NCI-H1105 treated with DMSO at 0.1 percent for 48 hours (cell line): ENCODE measurements at regions not wholly inside any gene's neighbourhood (a gene's known extent, or its start where the extent isn't known, plus 50 kb on each side); places are given as distances from the start of the nearest gene placed in this dataset.
A peak's percentile ranks its signal among the peaks of the same experiment; 100 is the strongest.

Experiments
- DNase-seq: peaks from one replicate; lab custom pipeline; 2025; lab: John Stamatoyannopoulos, UW

DNA sequence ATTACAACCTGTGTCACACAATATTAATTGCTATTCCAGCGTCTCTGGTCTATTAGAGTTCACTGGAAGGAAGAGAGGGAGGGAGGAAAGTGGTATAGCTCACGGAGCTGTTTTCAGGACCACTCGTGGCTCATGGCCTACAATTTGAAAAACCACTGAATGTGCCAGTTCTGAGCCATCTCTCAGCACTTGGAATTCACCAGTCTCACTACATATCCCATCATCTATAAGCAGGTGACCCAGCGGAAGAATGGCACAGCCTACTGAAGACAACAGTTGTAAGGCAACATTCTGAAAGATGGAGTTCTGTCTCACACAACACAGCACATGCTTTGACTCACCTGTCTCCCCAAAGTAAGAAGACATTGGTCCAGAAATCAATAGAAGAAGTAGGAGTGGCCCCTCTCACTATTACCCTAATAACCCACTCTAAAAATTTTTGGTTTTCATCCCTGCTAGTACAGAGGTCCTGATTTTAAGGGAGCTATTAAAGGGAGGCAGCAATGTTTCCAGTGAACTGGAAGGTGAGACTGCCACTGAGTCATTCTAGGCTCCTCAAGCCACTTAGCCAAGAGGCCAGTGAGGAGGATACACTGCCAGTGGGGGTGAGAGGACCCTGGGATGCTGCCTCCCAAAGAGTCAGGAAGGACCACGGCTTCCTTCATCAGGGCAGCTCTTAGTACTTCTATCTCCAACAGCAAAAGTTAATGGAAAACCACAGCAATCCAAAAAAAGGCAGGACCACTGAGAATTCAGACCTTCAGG, 50.0 kb upstream of the DOCK9 start:
- DNase-seq = no peak

DNA sequence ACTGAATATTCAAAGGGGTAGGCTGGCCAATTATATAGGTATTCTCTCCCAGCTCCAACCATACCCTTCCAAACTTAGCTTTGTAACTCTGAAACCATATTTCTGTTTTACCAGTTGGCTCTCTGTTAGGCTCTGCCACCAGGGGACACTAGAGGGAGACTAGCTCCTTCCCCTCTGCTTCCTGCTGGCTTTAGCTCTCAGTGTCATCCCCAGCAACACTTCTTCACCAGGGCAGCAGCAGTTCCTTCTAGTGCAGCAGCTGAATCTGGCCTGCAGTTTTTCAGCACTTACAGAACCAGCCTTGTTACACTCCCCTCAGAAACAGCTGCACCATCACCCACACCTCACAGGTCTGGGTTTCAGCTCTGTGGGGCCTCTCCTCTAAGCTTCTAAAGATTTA, 51.0 kb upstream of the DOCK9 start:
- DNase-seq = no peak

DNA sequence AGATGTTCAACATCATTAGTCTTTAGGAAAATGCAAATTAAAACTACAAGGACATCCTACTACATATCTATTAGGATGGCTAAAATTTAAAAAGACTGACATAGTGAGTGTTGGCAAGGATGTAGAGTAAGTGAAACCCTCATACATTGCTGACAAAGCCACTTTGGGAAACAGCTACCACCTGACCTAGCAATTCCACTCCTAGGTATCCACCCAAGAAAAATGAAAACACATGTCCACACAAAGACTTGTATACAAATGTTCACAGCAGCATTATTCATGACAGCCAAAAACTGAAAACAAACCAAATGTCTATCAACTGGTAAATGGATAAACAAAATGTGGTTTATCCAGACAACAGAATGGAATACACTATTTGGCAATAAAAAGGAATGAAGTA, 51.7 kb upstream of the DOCK9 start:
- no peak for DNase-seq

- DNase-seq = no peak
Observed at GRCh38 chr13:99030326-99030725, 52.5 kb upstream of the DOCK9 start.

DNA sequence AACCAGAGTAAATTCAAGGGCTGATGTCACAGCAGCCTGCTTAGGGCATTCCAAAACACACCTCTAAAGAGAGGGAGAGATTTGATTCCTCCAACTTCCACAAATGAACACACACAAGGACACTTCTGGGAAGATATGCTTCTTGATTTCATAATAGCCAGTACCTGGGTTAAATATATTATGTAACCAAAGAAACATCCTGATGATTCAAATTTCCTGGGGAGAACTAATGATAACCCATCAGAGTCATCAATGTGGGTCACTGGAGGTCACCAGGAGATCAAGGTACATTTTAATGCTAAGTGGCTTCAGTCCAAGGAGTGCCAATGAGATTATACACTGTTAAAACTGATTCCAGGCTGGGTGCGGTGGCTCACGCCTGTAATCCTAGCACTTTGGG, 54.0 kb upstream of the DOCK9 start:
- DNase-seq = no peak

DNA sequence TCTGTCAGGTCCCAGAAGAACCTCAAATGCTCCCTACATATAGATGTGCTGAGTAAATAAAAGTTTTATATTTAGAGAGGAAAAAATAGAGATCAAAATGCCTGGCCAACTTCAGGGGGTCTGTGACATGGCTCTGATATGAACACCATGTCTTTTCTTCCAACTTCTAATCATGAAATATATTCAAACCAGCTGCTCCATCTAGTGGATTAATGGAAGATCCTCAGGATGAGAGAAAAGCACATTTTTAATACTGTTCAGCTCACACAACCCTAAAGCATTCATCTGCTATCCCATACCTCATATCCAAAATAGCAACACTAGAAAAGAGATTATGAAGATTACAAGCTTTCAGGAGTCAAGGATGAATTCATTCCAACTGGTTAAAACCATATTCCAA, 56.0 kb upstream of the DOCK9 start:
- DNase-seq = peak; percentile 30

DNA sequence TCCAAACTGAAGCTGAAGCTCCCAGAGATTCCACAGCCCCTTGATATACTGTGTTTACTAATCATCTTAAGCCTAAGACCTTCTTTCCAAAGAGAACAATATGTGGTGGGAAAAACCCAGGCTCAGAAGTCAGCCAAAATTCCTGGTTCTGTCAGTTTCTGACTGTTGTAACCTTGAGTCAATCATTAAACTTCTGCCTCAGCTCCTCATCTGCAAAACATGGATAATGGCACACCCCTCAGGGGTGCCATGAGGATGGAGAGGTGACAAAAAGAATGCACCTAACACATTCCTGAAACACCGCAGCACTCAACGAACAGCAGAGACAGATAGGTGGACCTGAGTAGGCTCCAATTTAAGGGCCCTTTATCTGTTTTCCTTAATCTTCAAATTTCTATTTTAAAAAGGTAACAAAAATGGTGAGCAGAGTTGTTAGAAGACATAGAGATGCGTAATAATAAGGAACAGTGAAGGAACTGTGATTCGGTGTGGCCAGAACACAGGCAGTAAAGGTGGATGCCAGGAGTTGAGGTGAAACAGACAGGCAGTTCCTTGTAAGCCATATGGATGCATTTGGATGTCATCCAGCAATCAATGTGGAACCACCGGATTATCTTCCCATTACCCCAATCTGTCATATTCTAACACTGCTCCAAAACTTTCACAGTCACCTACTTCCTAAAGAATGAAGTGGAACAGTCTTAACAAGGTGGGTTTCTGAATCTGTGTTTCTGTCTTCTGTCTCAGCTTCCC, 56.6 kb upstream of the DOCK9 start:
- DNase-seq = no peak

- no peak for DNase-seq
Observed at GRCh38 chr13:99035715-99036114, 57.9 kb upstream of the DOCK9 start.

- no peak for DNase-seq
Observed at GRCh38 chr13:99037756-99038155, 59.9 kb upstream of the DOCK9 start.

GRCh38 chr13:99039718-99040280, 61.9 kb upstream of the DOCK9 start:
- DNase-seq = no peak

DNA sequence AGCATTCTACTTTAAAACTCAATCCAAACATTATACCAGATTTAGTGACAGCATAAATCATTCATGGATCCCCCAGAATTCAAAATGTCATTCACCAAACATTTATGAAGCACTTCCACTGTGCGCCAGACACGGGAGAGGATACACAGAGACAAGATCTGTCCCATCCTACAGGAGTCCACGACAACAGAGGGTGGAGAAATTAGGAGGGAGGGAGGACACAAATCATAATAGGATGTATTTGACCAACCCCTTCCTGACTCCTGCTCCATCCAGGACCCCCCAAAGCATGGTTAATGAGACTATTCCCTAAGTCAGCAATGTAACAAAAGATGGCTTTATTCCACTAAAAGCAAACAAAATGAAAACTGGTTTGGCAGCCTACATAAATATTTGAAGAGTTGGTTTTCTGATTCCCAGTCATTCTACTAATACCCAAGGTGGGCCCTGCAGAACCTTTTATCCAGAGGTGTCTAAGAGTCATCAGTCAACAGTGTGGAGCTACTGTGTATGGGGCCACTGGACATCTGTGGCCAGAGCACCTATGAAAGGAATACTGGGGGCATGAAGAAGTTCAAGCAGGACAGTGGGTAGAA, 62.8 kb upstream of the DOCK9 start:
- no peak for DNase-seq

GRCh38 chr13:99041337-99041736, 63.5 kb upstream of the DOCK9 start:
- no peak for DNase-seq

DNA sequence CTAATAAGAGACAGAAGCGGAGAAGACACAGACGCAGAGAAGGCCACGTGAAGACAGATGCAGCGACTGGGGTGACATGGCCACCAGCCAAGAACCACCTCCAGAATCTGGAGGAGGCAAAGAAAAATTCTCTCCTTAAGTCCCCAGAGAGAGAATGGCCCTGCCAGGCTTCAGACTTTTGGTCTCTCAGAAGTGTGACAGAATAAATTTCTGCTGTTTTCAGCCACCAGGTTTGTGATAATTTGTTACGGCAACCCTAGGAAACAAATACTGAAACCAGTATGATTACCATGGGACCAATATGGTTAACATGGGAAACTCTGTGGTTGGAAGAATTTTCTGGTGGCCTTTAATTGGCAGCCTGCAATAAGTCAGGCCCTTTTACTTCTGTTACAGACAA, 63.9 kb upstream of the DOCK9 start:
- DNase-seq = no peak

DNA sequence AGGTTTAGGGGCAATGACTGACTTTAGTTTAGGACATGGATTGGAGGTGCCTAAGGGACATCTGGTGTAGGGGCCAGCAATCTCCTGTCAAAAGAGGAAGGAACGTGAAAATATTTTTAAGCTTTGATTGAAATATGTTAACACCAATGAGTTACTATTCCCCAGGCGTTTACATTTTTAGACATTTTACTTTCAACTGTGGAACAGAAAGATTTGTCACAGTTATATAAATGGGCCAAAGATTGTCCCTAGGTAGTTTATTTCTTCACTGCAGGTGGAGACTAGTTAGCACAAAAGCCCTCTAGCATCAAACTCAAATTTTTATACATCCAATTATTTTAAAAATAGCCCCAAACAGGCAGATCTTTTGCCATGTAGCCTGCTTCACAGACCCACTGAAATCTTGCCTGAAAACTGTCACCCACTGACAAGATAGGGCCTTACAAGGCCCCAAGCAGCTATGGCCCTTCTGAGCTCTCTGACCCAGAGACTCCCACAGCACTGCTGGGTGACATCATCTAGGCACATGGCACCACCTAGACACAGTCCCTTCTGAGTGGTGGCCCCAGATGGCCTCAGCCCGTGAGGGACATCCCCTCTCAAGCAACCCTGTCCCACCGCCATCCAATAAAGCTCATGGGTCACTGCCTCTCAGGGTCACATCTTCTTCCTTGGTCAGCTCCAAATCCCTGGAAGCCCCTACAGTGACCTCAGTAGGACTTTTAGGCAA, 64.8 kb upstream of the DOCK9 start:
- no peak for DNase-seq

DNA sequence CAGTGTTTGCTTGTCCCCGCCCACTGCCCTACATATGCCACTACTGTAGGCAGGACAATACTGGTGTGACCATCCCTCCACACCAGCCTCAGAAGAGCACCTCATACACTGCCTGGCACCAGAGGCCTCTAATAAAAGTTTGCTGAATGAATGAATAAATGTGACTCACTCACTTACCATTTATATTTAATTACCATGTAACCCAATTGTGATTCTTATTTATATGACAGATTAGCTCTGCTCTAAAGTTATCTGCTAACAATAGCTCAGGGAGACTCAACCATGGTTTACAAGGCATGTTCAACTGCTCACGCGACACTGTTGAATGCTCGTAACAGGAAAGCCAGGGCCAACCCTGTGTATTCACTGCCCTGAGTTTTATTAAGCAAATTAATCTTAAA, 66.0 kb upstream of the DOCK9 start:
- no peak for DNase-seq

DNA sequence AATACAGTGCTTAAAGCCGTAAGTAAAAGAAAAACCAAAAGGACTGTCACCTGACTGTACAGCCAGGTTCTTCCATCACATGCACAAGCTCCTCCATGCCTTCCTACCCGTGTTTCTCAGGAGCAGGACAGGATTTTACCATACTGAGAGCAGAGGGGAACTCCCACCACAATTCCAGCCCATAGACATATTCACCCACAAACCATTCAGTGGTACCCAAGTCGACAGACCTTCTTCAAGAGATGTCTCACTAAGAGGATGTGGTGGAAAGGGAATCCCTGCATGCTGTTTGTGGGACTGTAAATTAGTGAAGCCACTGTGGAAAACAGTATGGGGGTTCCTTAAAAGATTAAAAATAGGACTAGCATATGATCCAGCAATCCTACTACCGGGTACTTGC, 66.9 kb upstream of the DOCK9 start:
- no peak for DNase-seq

- DNase-seq = no peak
Observed at GRCh38 chr13:99045396-99045795, 67.5 kb upstream of the DOCK9 start.

GRCh38 chr13:99046851-99047250, 69.0 kb upstream of the DOCK9 start:
- DNase-seq = no peak

GRCh38 chr13:99050983-99051488, 73.2 kb upstream of the DOCK9 start:
- DNase-seq = no peak

DNA sequence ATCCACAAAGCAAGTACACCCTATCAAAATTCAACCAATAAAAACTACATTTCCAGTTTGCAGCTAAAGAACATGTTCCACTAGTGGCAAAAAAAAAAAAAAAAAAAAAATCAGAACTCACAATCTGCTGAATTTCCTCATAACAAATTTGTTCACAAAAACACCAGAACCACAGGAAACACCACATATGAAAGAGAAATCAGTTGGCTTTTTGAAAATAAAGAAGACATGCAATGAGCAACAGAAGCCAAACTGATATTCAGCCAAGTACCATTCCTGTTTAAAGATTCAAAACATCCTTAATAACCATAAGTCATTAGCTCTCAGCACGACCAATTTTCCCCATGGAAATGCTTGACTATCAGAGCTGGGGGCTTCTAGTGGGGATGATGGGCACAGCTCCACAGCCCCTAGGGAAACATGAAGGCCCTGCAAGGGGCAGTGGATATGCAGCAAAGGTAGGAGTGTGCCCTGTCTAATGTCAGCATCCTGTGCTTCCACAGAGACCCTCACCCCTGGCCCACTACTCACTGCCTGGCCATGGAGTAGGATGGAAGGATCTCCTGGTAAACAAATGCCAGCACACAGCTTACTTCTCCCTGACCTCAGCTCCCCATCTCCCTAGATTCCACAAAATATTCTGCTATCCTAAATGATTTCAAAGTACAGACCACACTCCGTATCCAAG, 74.0 kb upstream of the DOCK9 start:
- DNase-seq = no peak

DNA sequence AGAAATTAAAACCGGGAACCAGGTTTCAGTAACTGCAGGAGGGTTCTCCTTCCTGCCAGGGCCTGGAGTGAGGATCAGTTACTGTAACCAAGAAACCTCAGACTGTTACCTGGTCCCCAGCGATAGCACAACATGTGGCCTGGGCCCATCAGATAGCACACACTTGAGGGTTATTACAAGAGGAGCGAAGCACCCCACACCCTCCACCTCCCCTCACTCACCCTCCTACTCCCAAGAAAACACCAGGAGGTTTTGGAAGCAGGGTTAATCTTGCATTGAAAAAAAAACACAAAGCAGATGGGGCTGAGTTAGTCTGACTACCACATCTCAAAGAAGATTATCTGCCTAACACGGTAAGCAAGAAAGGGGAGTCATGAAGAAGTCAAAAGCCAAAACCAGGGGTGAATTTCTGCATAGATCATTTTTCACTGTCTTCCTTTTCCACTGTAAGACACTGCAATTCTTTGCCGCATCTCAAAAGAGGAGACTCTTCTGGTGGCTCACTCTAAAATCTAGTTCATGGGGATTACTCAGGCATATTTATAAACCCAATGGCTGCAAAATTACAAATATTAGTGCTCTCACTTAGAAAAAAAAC, 75.9 kb upstream of the DOCK9 start:
- DNase-seq = no peak
